Body of pancreas (tissue), 4 donors: ENCODE measurements at regions not wholly inside any gene's neighbourhood (a gene's known extent, or its start where the extent isn't known, plus 50 kb on each side); places are given as distances from the start of the nearest gene placed in this dataset.

ENCODE experiments used
- CTCF ChIP-seq, 7 experiments: fragments of 450-650 bp in 4 of 7; fragments of 200-600 bp in 3 of 7; sonication (generic) in 3 of 7; IDR thresholded peaks; one replicate each; pipeline ENCODE4 v1.5.1; 2016 to 2019; ENCODE audit warnings: antibody characterized with exemption in 7 of 7
- POLR2A ChIP-seq, 3 donors: fragments of 450-650 bp; IDR thresholded peaks; one replicate each; pipeline ENCODE4 v1.6.1; 2016; ENCODE audit warnings: antibody characterized with exemption in 3 of 3, mild to moderate bottlenecking in 2 of 3

DNA sequence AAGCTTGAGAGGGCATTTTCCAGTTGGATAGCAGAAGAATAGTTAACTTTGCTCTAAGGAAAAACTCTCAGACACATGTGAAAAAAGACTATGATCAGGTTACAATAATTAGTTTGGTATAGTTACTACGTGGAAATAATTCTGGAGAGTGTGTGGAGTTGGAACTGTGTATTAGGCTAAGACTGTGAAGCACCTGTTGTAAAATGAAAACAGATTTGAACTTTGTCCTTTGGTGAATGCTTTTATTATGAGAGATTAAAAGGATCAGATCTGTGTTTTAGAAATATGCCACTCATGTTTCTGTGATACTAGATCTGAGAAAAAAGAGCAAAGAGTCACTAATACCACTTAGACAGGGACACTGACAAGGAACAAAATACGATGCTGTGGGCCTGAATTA lies 807.5 kb upstream of the ATXN8OS start:
- TF ChIP-seq CTCF (IDR thresholded peaks at IDR 0.05) (no peak), POLR2A (IDR thresholded peaks at IDR 0.05) (no peak)
